ENCODE measurements at regions not wholly inside any gene's neighbourhood (a gene's known extent, or its start where the extent isn't known, plus 50 kb on each side); places are given as distances from the start of the nearest gene placed in this dataset.

GRCh38 chr11:119843877-119844276, 114.9 kb upstream of the NECTIN1 start:
- Mint-ChIP-seq H3K36me3 (ENCODE audit: low read depth) (no peaks in the 10 kb centered on the region), H3K27me3 (no peaks in the 10 kb centered on the region), H3K4me3 (no peak overlapping the region), H3K4me1 (no peaks in the 10 kb centered on the region), H3K27ac (no peak overlapping the region), H3K9me3 (peaks cover 4% of the 10 kb centered on the region)
- ChIA-PET POLR2A (interaction anchor here (0.6 kb wide), 1 partner anchor 82 kb away, joined by 5 read pairs; no protein-coding TSS in a partner anchor), CTCF (no interaction called here)
- no peak for DNase-seq

GRCh38 chr11:119842731-119843130, 113.7 kb upstream of the NECTIN1 start:
- no peak overlapping the region for H3K4me3 Mint-ChIP-seq
- no peak for DNase-seq
- ChIA-PET CTCF (no interaction called here), POLR2A (no interaction called here)
- no peaks in the 10 kb centered on the region for H3K36me3 Mint-ChIP-seq (ENCODE audit: low read depth)
- peaks cover 4% of the 10 kb centered on the region for H3K9me3 Mint-ChIP-seq
- H3K27ac Mint-ChIP-seq = no peak overlapping the region
- no peaks in the 10 kb centered on the region for H3K4me1 Mint-ChIP-seq
- H3K27me3 Mint-ChIP-seq = no peaks in the 10 kb centered on the region

GRCh38 chr11:119839476-119840133, 110.6 kb upstream of the NECTIN1 start:
- POLR2A ChIA-PET = no interaction called here
- H3K27me3 Mint-ChIP-seq = no peaks in the 10 kb centered on the region
- DNase-seq = no peak
- CTCF ChIA-PET = no interaction called here
- no peaks in the 10 kb centered on the region for H3K9me3 Mint-ChIP-seq
- H3K27ac Mint-ChIP-seq = no peak overlapping the region
- no peaks in the 10 kb centered on the region for H3K36me3 Mint-ChIP-seq (ENCODE audit: low read depth)
- no peak overlapping the region for H3K4me3 Mint-ChIP-seq
- H3K4me1 Mint-ChIP-seq = no peaks in the 10 kb centered on the region

DNA sequence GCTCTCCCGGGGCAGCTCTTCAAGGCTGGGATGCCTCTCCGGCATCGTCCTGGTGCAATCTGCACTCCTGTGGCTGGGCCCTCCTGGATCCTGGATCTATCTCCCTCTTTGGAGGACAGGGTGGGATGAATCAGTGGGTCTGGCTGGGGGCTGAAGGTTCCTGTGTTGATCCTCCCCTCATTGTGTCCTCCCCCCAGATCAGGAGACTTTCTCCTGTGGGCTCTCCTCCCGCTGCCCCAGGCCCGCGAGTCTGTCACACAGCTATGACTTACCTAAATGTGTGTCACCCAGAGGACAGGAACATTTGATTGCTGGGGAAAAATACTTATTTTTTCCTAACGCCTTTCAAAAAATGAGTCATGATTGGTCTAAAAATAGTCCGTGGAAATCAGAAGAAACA, 106.8 kb upstream of the NECTIN1 start:
- Mint-ChIP-seq H3K27me3 (no peaks in the 10 kb centered on the region), H3K36me3 (ENCODE audit: low read depth) (no peaks in the 10 kb centered on the region), H3K9me3 (no peaks in the 10 kb centered on the region), H3K27ac (no peak overlapping the region), H3K4me3 (no peak overlapping the region), H3K4me1 (no peaks in the 10 kb centered on the region)
- DNase-seq = no peak
- ChIA-PET CTCF (no interaction called here), POLR2A (no interaction called here)

DNA sequence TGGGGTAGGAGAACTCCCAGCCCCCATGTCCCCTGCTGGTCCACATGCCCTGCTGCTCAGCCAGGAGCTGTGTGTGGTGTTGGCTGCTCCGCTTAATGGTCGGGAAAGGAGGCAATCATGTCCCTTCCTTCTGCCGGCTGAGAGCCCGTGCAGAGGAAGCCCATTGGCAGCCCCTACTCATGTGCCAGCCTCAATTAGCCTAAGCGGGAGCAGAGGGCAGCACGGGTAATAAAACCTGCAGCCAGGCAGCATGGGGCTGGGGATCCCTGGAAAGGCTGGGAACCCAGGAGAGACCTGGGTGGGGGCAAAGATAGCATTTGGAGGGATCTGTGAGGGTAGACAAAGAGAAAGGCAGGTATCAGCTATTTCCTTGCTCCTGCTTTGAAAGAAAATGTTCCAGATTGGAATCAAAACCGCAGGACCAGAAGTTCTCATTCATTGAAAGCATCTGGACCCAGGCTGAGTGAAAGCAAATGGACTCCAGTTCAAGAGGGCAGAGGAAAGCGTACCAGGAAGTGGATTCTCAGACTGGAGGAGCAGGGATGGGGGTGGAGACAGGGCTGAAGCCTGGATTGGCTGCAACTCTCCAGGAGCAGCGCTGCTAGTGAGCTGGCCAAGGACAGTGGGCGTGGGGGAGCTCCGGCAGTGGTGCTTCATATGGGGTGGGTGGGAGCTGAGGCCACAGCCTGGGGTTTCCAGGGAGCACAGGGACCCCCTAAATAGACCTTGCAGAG, 103.4 kb upstream of the NECTIN1 start:
- H3K27me3 Mint-ChIP-seq = peaks cover 2% of the 10 kb centered on the region
- POLR2A ChIA-PET = no interaction called here

GRCh38 chr11:119831011-119831410, 102.0 kb upstream of the NECTIN1 start:
- no peak for DNase-seq
- Mint-ChIP-seq H3K4me3 (no peak overlapping the region), H3K4me1 (no peaks in the 10 kb centered on the region), H3K9me3 (no peaks in the 10 kb centered on the region), H3K27me3 (peaks cover 2% of the 10 kb centered on the region), H3K27ac (no peak overlapping the region), H3K36me3 (ENCODE audit: low read depth) (no peaks in the 10 kb centered on the region)
- CTCF ChIA-PET = no interaction called here
- POLR2A ChIA-PET = no interaction called here

More for the DNA sequence above, 103.4 kb upstream of the NECTIN1 start:
- DNase-seq = no peak
- Mint-ChIP-seq H3K27ac (no peak overlapping the region), H3K36me3 (ENCODE audit: low read depth) (no peaks in the 10 kb centered on the region), H3K4me1 (no peaks in the 10 kb centered on the region), H3K4me3 (no peak overlapping the region), H3K9me3 (no peaks in the 10 kb centered on the region)
- CTCF ChIA-PET = no interaction called here

- CTCF ChIA-PET = no interaction called here
- H3K4me3 Mint-ChIP-seq = no peak overlapping the region
- no peaks in the 10 kb centered on the region for H3K9me3 Mint-ChIP-seq
- H3K4me1 Mint-ChIP-seq = no peaks in the 10 kb centered on the region
- DNase-seq = no peak
- no peak overlapping the region for H3K27ac Mint-ChIP-seq
- POLR2A ChIA-PET = no interaction called here
- no peaks in the 10 kb centered on the region for H3K36me3 Mint-ChIP-seq (ENCODE audit: low read depth)
- peaks cover 4% of the 10 kb centered on the region for H3K27me3 Mint-ChIP-seq
These were observed 101.4 kb upstream of the NECTIN1 start for GRCh38 chr11:119830400-119830799.

GRCh38 chr11:119829402-119829801, 100.4 kb upstream of the NECTIN1 start:
- Mint-ChIP-seq H3K27me3 (peaks cover 4% of the 10 kb centered on the region), H3K27ac (no peak overlapping the region), H3K36me3 (ENCODE audit: low read depth) (no peaks in the 10 kb centered on the region), H3K4me1 (no peaks in the 10 kb centered on the region), H3K9me3 (no peaks in the 10 kb centered on the region), H3K4me3 (no peak overlapping the region)
- no peak for DNase-seq
- CTCF ChIA-PET = no interaction called here
- POLR2A ChIA-PET = no interaction called here

- H3K9me3 Mint-ChIP-seq = no peaks in the 10 kb centered on the region
- ChIA-PET CTCF (no interaction called here), POLR2A (no interaction called here)
- H3K27ac Mint-ChIP-seq = no peak overlapping the region
- H3K27me3 Mint-ChIP-seq = peaks cover 4% of the 10 kb centered on the region
- H3K36me3 Mint-ChIP-seq (ENCODE audit: low read depth) = no peaks in the 10 kb centered on the region
- no peaks in the 10 kb centered on the region for H3K4me1 Mint-ChIP-seq
- no peak overlapping the region for H3K4me3 Mint-ChIP-seq
- DNase-seq = no peak
These were observed 99.8 kb upstream of the NECTIN1 start for GRCh38 chr11:119828819-119829218.

- Mint-ChIP-seq H3K27me3 (peaks cover 5% of the 10 kb centered on the region), H3K4me3 (no peak overlapping the region), H3K27ac (no peak overlapping the region), H3K4me1 (no peaks in the 10 kb centered on the region), H3K9me3 (no peaks in the 10 kb centered on the region), H3K36me3 (ENCODE audit: low read depth) (no peaks in the 10 kb centered on the region)
- no peak for DNase-seq
- ChIA-PET POLR2A (no interaction called here), CTCF (no interaction called here)
These were observed 99.0 kb upstream of the NECTIN1 start for GRCh38 chr11:119828006-119828405.

- H3K4me3 Mint-ChIP-seq = no peak overlapping the region
- peaks cover 5% of the 10 kb centered on the region for H3K27me3 Mint-ChIP-seq
- DNase-seq = no peak
- POLR2A ChIA-PET = no interaction called here
- no peaks in the 10 kb centered on the region for H3K4me1 Mint-ChIP-seq
- no peaks in the 10 kb centered on the region for H3K9me3 Mint-ChIP-seq
- CTCF ChIA-PET = no interaction called here
- no peaks in the 10 kb centered on the region for H3K36me3 Mint-ChIP-seq (ENCODE audit: low read depth)
- H3K27ac Mint-ChIP-seq = no peak overlapping the region
These were observed 98.1 kb upstream of the NECTIN1 start for GRCh38 chr11:119827113-119827512.

GRCh38 chr11:119823077-119823476, 94.1 kb upstream of the NECTIN1 start:
- H3K27ac Mint-ChIP-seq = no peak overlapping the region
- DNase-seq = no peak
- H3K4me1 Mint-ChIP-seq = no peaks in the 10 kb centered on the region
- ChIA-PET CTCF (no interaction called here), POLR2A (no interaction called here)
- no peaks in the 10 kb centered on the region for H3K9me3 Mint-ChIP-seq
- H3K27me3 Mint-ChIP-seq = peaks cover 4% of the 10 kb centered on the region
- H3K36me3 Mint-ChIP-seq (ENCODE audit: low read depth) = no peaks in the 10 kb centered on the region
- no peak overlapping the region for H3K4me3 Mint-ChIP-seq

DNA sequence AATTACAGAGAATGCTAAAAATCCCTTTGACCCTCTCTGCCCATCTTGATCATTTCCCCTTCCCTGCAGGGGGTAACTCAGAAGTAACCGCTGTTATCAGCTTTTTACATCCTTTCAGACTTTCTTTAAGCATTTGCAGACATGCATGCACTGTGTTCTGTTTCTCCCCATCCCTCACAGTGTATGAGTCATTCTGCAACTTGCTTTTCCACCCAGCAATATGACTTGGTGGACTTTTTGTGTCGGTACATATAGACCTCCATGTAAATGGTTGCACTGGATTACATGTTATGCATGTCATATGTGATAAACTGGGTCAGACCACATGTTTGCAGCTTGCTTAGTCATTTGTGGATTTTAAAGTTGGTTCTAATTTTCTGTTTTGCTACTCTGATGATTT, 87.7 kb upstream of the NECTIN1 start:
- peaks cover 10% of the 10 kb centered on the region for H3K27me3 Mint-ChIP-seq
- no peaks in the 10 kb centered on the region for H3K36me3 Mint-ChIP-seq (ENCODE audit: low read depth)
- H3K4me1 Mint-ChIP-seq = no peaks in the 10 kb centered on the region
- H3K4me3 Mint-ChIP-seq = no peak overlapping the region
- POLR2A ChIA-PET = no interaction called here
- no peak overlapping the region for H3K27ac Mint-ChIP-seq
- no peaks in the 10 kb centered on the region for H3K9me3 Mint-ChIP-seq
- no peak for DNase-seq
- CTCF ChIA-PET = interaction anchor here (0.6 kb wide), 1 partner anchor 784 kb away, joined by 3 read pairs; no protein-coding TSS in a partner anchor

GRCh38 chr11:119814766-119815165, 85.8 kb upstream of the NECTIN1 start:
- ChIA-PET CTCF (no interaction called here), POLR2A (no interaction called here)
- no peak overlapping the region for H3K4me3 Mint-ChIP-seq
- H3K36me3 Mint-ChIP-seq (ENCODE audit: low read depth) = no peaks in the 10 kb centered on the region
- no peaks in the 10 kb centered on the region for H3K4me1 Mint-ChIP-seq
- no peak for DNase-seq
- no peaks in the 10 kb centered on the region for H3K9me3 Mint-ChIP-seq
- H3K27ac Mint-ChIP-seq = no peak overlapping the region
- H3K27me3 Mint-ChIP-seq = peaks cover 10% of the 10 kb centered on the region
